D721Med (cell line): ENCODE measurements at regions not wholly inside any gene's neighbourhood (a gene's known extent, or its start where the extent isn't known, plus 50 kb on each side); places are given as distances from the start of the nearest gene placed in this dataset.

Experiments used
- DNase-seq: peaks from one replicate; pipeline ENCODE4 v3.0.0; 2011; ENCODE audit warnings: low spot score; ENCODE audit not compliant: insufficient read length
- FAIRE-seq: peaks from 2 replicates; lab custom pipeline; 2011; peaks lifted over from hg19 to GRCh38; lab: Jason Lieb, UNC
- TF ChIP-seq, protein P1 (sequence below): IDR thresholded peaks from 2 replicates; pipeline ENCODE4 v1.5.1; 2012; ENCODE audit warnings: mild to moderate bottlenecking, control low read depth; ENCODE audit not compliant: insufficient read depth; ENCODE audit errors: missing control alignments

DNA sequence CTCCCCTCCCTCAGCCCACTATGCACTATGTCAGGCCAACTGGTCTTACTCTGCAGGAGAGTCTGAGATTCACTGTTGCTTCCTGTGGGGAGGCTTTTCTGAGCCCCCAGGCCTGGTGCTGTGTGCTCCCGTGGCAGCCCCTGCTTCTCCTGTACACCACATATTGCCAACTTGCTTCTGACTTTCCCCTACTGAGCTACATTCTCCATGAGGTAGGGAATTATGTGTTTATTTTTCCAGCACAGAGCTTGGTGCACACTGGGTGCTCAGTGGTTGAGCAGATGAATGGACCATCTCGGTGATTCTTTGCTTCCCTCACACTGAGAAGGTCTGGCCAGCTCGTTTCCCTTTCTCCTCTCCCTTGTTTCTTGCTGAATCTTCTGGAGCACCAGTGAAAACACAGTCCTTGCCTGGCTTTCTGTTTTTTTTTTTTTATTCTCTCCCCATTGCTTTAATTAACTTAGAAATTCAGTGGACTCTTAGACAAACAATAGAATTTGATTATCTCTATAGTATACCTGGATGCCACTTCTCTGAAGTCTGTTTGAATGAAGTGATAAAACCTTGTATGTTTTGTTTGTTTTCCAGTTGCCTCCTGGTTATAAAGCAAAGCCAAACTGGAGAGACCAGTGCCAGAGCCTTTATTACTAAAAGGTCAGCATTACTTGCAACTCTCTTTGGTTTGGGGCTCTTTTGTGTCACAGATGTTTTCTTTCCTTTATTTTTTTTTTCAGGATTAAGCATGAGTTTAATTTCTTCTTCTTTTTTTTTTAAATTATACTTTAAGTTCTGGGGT, 50.3 kb upstream of the CNIH3 start:
- TF ChIP-seq, protein P1, sequence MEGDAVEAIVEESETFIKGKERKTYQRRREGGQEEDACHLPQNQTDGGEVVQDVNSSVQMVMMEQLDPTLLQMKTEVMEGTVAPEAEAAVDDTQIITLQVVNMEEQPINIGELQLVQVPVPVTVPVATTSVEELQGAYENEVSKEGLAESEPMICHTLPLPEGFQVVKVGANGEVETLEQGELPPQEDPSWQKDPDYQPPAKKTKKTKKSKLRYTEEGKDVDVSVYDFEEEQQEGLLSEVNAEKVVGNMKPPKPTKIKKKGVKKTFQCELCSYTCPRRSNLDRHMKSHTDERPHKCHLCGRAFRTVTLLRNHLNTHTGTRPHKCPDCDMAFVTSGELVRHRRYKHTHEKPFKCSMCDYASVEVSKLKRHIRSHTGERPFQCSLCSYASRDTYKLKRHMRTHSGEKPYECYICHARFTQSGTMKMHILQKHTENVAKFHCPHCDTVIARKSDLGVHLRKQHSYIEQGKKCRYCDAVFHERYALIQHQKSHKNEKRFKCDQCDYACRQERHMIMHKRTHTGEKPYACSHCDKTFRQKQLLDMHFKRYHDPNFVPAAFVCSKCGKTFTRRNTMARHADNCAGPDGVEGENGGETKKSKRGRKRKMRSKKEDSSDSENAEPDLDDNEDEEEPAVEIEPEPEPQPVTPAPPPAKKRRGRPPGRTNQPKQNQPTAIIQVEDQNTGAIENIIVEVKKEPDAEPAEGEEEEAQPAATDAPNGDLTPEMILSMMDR: no peak
- FAIRE-seq (no peak), DNase-seq (no peak)
